Psoas muscle (tissue), 7 donors: ENCODE measurements at regions not wholly inside any gene's neighbourhood (a gene's known extent, or its start where the extent isn't known, plus 50 kb on each side); places are given as distances from the start of the nearest gene placed in this dataset.

ENCODE experiments used
- ATAC-seq, 4 donors: fragments of 200-7000 bp; cut with Tn5 transposase; one replicate each; pipeline ENCODE4 v1.9.1; 2020; ENCODE audit warnings: moderate library complexity in 3 of 4, mild to moderate bottlenecking in 2 of 4
- DNase-seq, 2 donors: peaks; one replicate each; pipeline ENCODE4 v3.0.0-alpha.2; 2020
- H3K27ac ChIP-seq: fragments of 200-600 bp; one replicate; pipeline ENCODE4 v1.8.0; 2022
- H3K27me3 ChIP-seq, 3 donors: fragments of 200-600 bp in 1 of 3; one replicate each; pipeline versions ENCODE4 v1.6.1 to v1.8.0; 2013 to 2022; ENCODE audit warnings: low read length in 2 of 3, mild to moderate bottlenecking in 2 of 3, moderate library complexity in 1 of 3; ENCODE audit not compliant: insufficient read depth in 3 of 3
- H3K36me3 ChIP-seq, 2 donors: fragments of 200-600 bp in 1 of 2; one replicate each; pipeline versions ENCODE4 v1.6.1 to v1.8.0; 2013 to 2022; ENCODE audit warnings: low read depth in 1 of 2, mild to moderate bottlenecking in 1 of 2, moderate library complexity in 1 of 2; ENCODE audit not compliant: insufficient read depth in 1 of 2
- H3K4me1 ChIP-seq: fragments of 200-600 bp; one replicate; pipeline ENCODE4 v1.8.0; 2022
- H3K4me3 ChIP-seq: fragments of 200-600 bp; one replicate; pipeline ENCODE4 v1.8.0; 2022; ENCODE audit warnings: mild to moderate bottlenecking
- H3K9me3 ChIP-seq: fragments of 200-600 bp; one replicate; pipeline ENCODE4 v1.8.0; 2022
- CTCF ChIP-seq: fragments of 200-600 bp; IDR thresholded peaks from one replicate; pipeline ENCODE4 v1.8.0; 2022; ENCODE audit warnings: antibody characterized with exemption
- WGBS, 3 donors: extraction: QIAGEN DNeasy Blood & Tissue Kit; methylation state at CpG; one replicate each; pipeline versions ENCODE4 v1.1.6 to v1.1.7; 2013; 5-methylcytosine and 5-hydroxymethylcytosine counted together
- intact Hi-C, 2 donors: fragments of 100-400 bp; cut with DNase I; formaldehyde crosslinking; loops; one replicate each; pipeline versions ENCODE4 v1.11.0 to v1.14.2; 2022
- donor health status: healthy with polysubstance abuse.
- donor health status: DM: no; HTN: no; CAD: no; lungs with moderate emphysema.
- donor health status: Bipolar disorder and iron deficiency.
- donor health status: healthy.
- donor health status: DM: yes; HTN: yes; CAD: no.
- donor health status: DM: no; HTN: no; CAD: no.
- donor health status: DM: yes; HTN: yes; CAD: no.

GRCh38 chr2:116706396-116706795 is 1108.1 kb upstream of the DDX18 start:
- H3K27ac ChIP-seq: no peak overlapping the region
- no peaks in the 10 kb centered on the region for H3K27me3 ChIP-seq
- no peaks in the 10 kb centered on the region for H3K36me3 ChIP-seq
- no peak for TF ChIP-seq CTCF
- no peaks in the 10 kb centered on the region for H3K9me3 ChIP-seq
- intact Hi-C loops: no loop called here
- DNase-seq: no peak
- ATAC-seq: no peak
- no peak overlapping the region for H3K4me3 ChIP-seq
- H3K4me1 ChIP-seq: no peaks in the 10 kb centered on the region
- 77 to 79% (median 78%) methylated on average over 3 of the region's 3 CpGs for WGBS, 3 donors

GRCh38 chr2:116716038-116716437 is 1098.5 kb upstream of the DDX18 start:
- ATAC-seq (no peak), DNase-seq (no peak)
- 49 to 64% (median 62%) methylated on average over 1 of the region's 1 CpG for WGBS, 3 donors
- Histone ChIP-seq H3K4me1 (no peaks in the 10 kb centered on the region), H3K27ac (no peak overlapping the region), H3K9me3 (no peaks in the 10 kb centered on the region), H3K4me3 (no peak overlapping the region), H3K36me3 (no peaks in the 10 kb centered on the region), H3K27me3 (no peaks in the 10 kb centered on the region)
- intact Hi-C loops: no loop called here
- no peak for TF ChIP-seq CTCF

DNA sequence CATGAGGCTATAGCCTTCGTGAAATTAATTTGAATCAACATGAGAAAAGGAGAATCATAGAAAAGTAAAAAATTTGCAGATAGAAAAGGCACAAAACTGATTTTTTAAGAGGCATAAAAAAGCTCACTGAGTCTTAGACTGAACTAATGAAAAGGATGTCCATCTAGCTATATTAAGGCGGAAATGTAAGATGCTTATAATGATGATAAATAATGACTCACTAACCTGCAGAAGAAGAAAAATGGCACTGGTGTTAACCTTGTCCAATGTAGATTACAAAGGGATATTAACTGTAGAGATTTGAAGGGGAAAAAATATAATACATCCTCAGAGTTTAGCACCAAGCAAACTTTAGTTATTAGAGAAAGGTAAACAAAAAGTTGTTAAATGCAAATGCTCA is 1098.0 kb upstream of the DDX18 start:
- ATAC-seq: no peak

GRCh38 chr2:116717832-116718231 is 1096.7 kb upstream of the DDX18 start:
- no peaks in the 10 kb centered on the region for H3K4me1 ChIP-seq
- intact Hi-C loops: no loop called here
- no peaks in the 10 kb centered on the region for H3K36me3 ChIP-seq
- no peak overlapping the region for H3K27ac ChIP-seq
- DNase-seq: no peak
- WGBS, 3 donors: 86 to 88% (median 86%) methylated on average over 4 of the region's 4 CpGs
- no peaks in the 10 kb centered on the region for H3K27me3 ChIP-seq
- H3K9me3 ChIP-seq: no peaks in the 10 kb centered on the region
- H3K4me3 ChIP-seq: no peak overlapping the region
- TF ChIP-seq CTCF: no peak
- ATAC-seq: no peak

More for the DNA sequence above, 1098.0 kb upstream of the DDX18 start:
- Histone ChIP-seq H3K27me3 (no peaks in the 10 kb centered on the region), H3K27ac (no peak overlapping the region), H3K4me1 (no peaks in the 10 kb centered on the region), H3K9me3 (no peaks in the 10 kb centered on the region), H3K4me3 (no peak overlapping the region), H3K36me3 (no peaks in the 10 kb centered on the region)
- no peak for DNase-seq
- 81 to 88% (median 84%) methylated on average over 2 of the region's 2 CpGs for WGBS, 3 donors
- intact Hi-C loops: no loop called here
- TF ChIP-seq CTCF: no peak

DNA sequence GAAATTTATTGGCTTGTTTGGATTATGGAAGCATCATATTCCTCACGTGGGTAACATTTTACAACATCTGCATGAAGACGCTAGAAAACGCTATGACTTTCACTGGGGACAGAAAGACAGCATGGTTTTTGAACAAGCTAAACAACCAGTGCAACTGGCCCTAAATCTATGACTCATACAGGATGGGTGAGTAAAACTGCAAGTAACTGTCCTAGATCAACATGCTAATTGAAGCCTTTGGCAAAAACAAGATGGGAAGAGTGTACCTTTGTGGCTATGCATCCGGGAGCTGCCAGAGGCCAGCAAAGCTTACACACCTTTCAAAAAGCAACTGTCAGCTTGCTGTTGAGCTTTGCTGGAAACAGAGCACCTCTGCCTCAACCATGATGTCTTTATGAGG is 1096.0 kb upstream of the DDX18 start:
- H3K4me3 ChIP-seq: no peak overlapping the region
- no peaks in the 10 kb centered on the region for H3K4me1 ChIP-seq
- no peak for DNase-seq
- 74 to 79% (median 75%) methylated on average over 4 of the region's 4 CpGs for WGBS, 3 donors
- intact Hi-C loops: no loop called here
- TF ChIP-seq CTCF: no peak
- no peaks in the 10 kb centered on the region for H3K36me3 ChIP-seq
- H3K9me3 ChIP-seq: no peaks in the 10 kb centered on the region
- H3K27ac ChIP-seq: no peak overlapping the region
- no peak for ATAC-seq
- no peaks in the 10 kb centered on the region for H3K27me3 ChIP-seq
